Caco-2 (cell line): ENCODE measurements at regions not wholly inside any gene's neighbourhood (a gene's known extent, or its start where the extent isn't known, plus 50 kb on each side); places are given as distances from the start of the nearest gene placed in this dataset.

ENCODE experiments used
- BruUV-seq: library from RNA; stranded (reverse); fragments of 400-500 nt; replicated peaks from 2 replicates; lab custom pipeline; 2021; lab: Mats Ljungman, UMichigan
- CTCF ChIA-PET: fragments of 300-600 bp; sonication (Branson Sonifier 250); formaldehyde crosslinking; loops from one replicate; lab custom pipeline; 2022; ENCODE audit warnings: antibody characterized with exemption; lab: Charles Lee
- POLR2A ChIA-PET: fragments of 300-600 bp; sonication (Branson Sonifier 250); formaldehyde crosslinking; loops from one replicate; lab custom pipeline; 2022; ENCODE audit warnings: antibody characterized with exemption; lab: Charles Lee
- DNase-seq, 2 experiments: peaks; one replicate each; pipeline versions ENCODE4 v3.0.0 to v3.0.0-alpha.2; 2020 to 2022
- H3K27me3 ChIP-seq: replicated peaks from 2 replicates; pipeline ENCODE4 v1.6.0; 2011; ENCODE audit warnings: low read length; ENCODE audit not compliant: control insufficient read depth, insufficient read depth
- H3K36me3 ChIP-seq: 2 replicates; pipeline ENCODE4 v1.5.1; 2011; ENCODE audit warnings: low read length; ENCODE audit not compliant: control insufficient read depth, insufficient read depth
- H3K4me1 ChIP-seq: fragments of 250-450 bp; sonication (Bioruptor Pico); 2 replicates; pipeline ENCODE4 v1.5.1; 2020; ENCODE audit warnings: mild to moderate bottlenecking
- H3K4me3 ChIP-seq: 2 replicates; pipeline ENCODE4 v1.5.1; 2011; ENCODE audit warnings: low read depth, mild to moderate bottlenecking, control low read depth, low read length
- H3K9me3 ChIP-seq: fragments of 250-450 bp; sonication (Bioruptor Pico); 2 replicates; pipeline ENCODE4 v1.5.1; 2020; ENCODE audit warnings: mild to moderate bottlenecking, moderate library complexity
- H3K27ac Mint-ChIP-seq: one replicate; pipeline ENCODE4 v1.8.0; 2022; ENCODE audit warnings: mixed read lengths; ENCODE audit not compliant: unreplicated experiment
- H3K27me3 Mint-ChIP-seq: one replicate; pipeline ENCODE4 v1.8.0; 2022; ENCODE audit warnings: mixed read lengths; ENCODE audit not compliant: insufficient read depth, unreplicated experiment
- H3K36me3 Mint-ChIP-seq: one replicate; pipeline ENCODE4 v1.8.0; 2022; ENCODE audit warnings: mild to moderate bottlenecking, mixed read lengths; ENCODE audit not compliant: insufficient read depth, unreplicated experiment
- H3K4me1 Mint-ChIP-seq: one replicate; pipeline ENCODE4 v1.8.0; 2022; ENCODE audit warnings: low read depth, mixed read lengths; ENCODE audit not compliant: unreplicated experiment
- H3K4me3 Mint-ChIP-seq: one replicate; pipeline ENCODE4 v1.8.0; 2022; ENCODE audit warnings: mild to moderate bottlenecking, moderate library complexity, mixed read lengths; ENCODE audit not compliant: unreplicated experiment
- H3K9me3 Mint-ChIP-seq: one replicate; pipeline ENCODE4 v1.8.0; 2022; ENCODE audit warnings: mixed read lengths; ENCODE audit not compliant: unreplicated experiment
- CTCF ChIP-seq, 2 experiments: fragments of 200-600 bp in 1 of 2; IDR thresholded peaks; 1 replicate in 1 of 2; 2 replicates in 1 of 2; pipeline versions ENCODE4 v1.5.1 to v1.8.0; 2011 to 2022; ENCODE audit warnings: antibody characterized with exemption in 1 of 2, control low read depth in 1 of 2, inconsistent platforms in 1 of 2, low read depth in 1 of 2, low read length in 1 of 2, mild to moderate bottlenecking in 1 of 2, moderate library complexity in 1 of 2; ENCODE audit not compliant: insufficient read depth in 1 of 2, severe bottlenecking in 1 of 2, unreplicated experiment in 1 of 2
- intact Hi-C: fragments of 100-400 bp; cut with micrococcal nuclease; formaldehyde crosslinking; loops from one replicate; pipeline ENCODE4 v1.10.0; 2022; ENCODE audit not compliant: unreplicated experiment

GRCh38 chr3:110494728-110495127 is 576.9 kb upstream of the NECTIN3 start:
- Histone ChIP-seq H3K36me3 (no peaks in the 10 kb centered on the region), H3K4me3 (no peak overlapping the region), H3K9me3 (no peaks in the 10 kb centered on the region), H3K27me3 (no peaks in the 10 kb centered on the region), H3K4me1 (no peaks in the 10 kb centered on the region)
- intact Hi-C loops: no loop called here
- TF ChIP-seq CTCF (IDR thresholded peaks at IDR 0.05; ENCODE audit: insufficient read depth in 1 of 2, low read depth in 1 of 2, low read length in 1 of 2, severe bottlenecking in 1 of 2, unreplicated experiment in 1 of 2): no peak
- Mint-ChIP-seq H3K36me3 (no peaks in the 10 kb centered on the region), H3K4me1 (peaks cover 6% of the 10 kb centered on the region), H3K27me3 (no peaks in the 10 kb centered on the region), H3K27ac (no peak overlapping the region), H3K4me3 (no peak overlapping the region), H3K9me3 (peaks cover 21% of the 10 kb centered on the region)
- no peak for DNase-seq
- CTCF ChIA-PET: no interaction called here
- no TSS peak for BruUV-seq
- POLR2A ChIA-PET: no interaction called here

GRCh38 chr3:110495201-110495927 is 576.3 kb upstream of the NECTIN3 start:
- Mint-ChIP-seq H3K27ac (no peak overlapping the region), H3K27me3 (no peaks in the 10 kb centered on the region), H3K4me3 (no peak overlapping the region), H3K36me3 (no peaks in the 10 kb centered on the region), H3K4me1 (peaks cover 6% of the 10 kb centered on the region), H3K9me3 (peaks cover 21% of the 10 kb centered on the region)
- intact Hi-C loops: no loop called here
- Histone ChIP-seq H3K4me1 (no peaks in the 10 kb centered on the region), H3K9me3 (no peaks in the 10 kb centered on the region), H3K4me3 (no peak overlapping the region), H3K27me3 (no peaks in the 10 kb centered on the region), H3K36me3 (no peaks in the 10 kb centered on the region)
- peak in 1 of 2 experiments; percentile 4 for DNase-seq
- POLR2A ChIA-PET: no interaction called here
- CTCF ChIA-PET: no interaction called here
- no peak for TF ChIP-seq CTCF (IDR thresholded peaks at IDR 0.05; ENCODE audit: insufficient read depth in 1 of 2, low read depth in 1 of 2, low read length in 1 of 2, severe bottlenecking in 1 of 2, unreplicated experiment in 1 of 2)
- BruUV-seq: no TSS peak

GRCh38 chr3:110504401-110504800 is 567.2 kb upstream of the NECTIN3 start:
- ChIA-PET POLR2A (no interaction called here), CTCF (no interaction called here)
- intact Hi-C loops: no loop called here
- peaks cover 27% of the 10 kb centered on the region for H3K9me3 Mint-ChIP-seq
- no peak overlapping the region for H3K4me3 ChIP-seq
- H3K36me3 ChIP-seq: no peaks in the 10 kb centered on the region
- no peaks in the 10 kb centered on the region for H3K36me3 Mint-ChIP-seq
- H3K27me3 Mint-ChIP-seq: no peaks in the 10 kb centered on the region
- no peak overlapping the region for H3K27ac Mint-ChIP-seq
- no peak for TF ChIP-seq CTCF (IDR thresholded peaks at IDR 0.05; ENCODE audit: insufficient read depth in 1 of 2, low read depth in 1 of 2, low read length in 1 of 2, severe bottlenecking in 1 of 2, unreplicated experiment in 1 of 2)
- no peaks in the 10 kb centered on the region for H3K4me1 ChIP-seq
- no peaks in the 10 kb centered on the region for H3K4me1 Mint-ChIP-seq
- DNase-seq: no peak
- no peaks in the 10 kb centered on the region for H3K27me3 ChIP-seq
- no TSS peak for BruUV-seq
- H3K4me3 Mint-ChIP-seq: no peak overlapping the region
- no peaks in the 10 kb centered on the region for H3K9me3 ChIP-seq
